SU-DHL-6 (cell line): ENCODE measurements at regions not wholly inside any gene's neighbourhood (a gene's known extent, or its start where the extent isn't known, plus 50 kb on each side); places are given as distances from the start of the nearest gene placed in this dataset.

Source experiments
- EZH2phosphoT487 ChIP-seq: fragments of 200-600 bp; sonication (generic), shearing (Covaris generic); conservative IDR thresholded peaks from 2 replicates; pipeline ENCODE4 v1.6.1; 2018; ENCODE audit warnings: mild to moderate bottlenecking, antibody characterized with exemption, low read length, moderate library complexity, mixed read lengths
- TF ChIP-seq, protein P1 (sequence below): fragments of 200-600 bp; sonication (generic); IDR thresholded peaks from one replicate; pipeline ENCODE4 v1.5.1; 2017; ENCODE audit warnings: antibody characterized with exemption, mild to moderate bottlenecking, low read length, moderate library complexity; ENCODE audit not compliant: insufficient read depth, poor library complexity, severe bottlenecking

DNA sequence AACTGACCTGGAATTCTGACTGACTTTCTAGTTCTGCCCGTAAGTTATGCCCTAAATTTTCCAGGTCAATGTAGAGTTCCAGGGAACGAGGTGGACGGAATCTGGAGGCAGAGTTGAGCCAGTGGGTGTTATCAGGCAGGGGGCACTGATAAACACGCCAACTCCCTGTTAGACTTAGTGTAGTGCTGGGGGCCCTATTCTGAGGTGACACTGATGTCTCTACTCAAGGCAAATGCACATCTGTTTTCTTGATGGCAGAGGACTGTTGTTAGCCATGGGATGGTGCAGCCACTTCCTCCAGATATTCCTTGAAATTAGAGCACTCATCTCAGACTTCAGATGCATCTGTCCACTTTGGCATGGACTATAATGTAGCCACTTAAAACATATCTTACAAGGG is 83.5 kb downstream of the C9orf152 start:
- TF ChIP-seq, protein P1, sequence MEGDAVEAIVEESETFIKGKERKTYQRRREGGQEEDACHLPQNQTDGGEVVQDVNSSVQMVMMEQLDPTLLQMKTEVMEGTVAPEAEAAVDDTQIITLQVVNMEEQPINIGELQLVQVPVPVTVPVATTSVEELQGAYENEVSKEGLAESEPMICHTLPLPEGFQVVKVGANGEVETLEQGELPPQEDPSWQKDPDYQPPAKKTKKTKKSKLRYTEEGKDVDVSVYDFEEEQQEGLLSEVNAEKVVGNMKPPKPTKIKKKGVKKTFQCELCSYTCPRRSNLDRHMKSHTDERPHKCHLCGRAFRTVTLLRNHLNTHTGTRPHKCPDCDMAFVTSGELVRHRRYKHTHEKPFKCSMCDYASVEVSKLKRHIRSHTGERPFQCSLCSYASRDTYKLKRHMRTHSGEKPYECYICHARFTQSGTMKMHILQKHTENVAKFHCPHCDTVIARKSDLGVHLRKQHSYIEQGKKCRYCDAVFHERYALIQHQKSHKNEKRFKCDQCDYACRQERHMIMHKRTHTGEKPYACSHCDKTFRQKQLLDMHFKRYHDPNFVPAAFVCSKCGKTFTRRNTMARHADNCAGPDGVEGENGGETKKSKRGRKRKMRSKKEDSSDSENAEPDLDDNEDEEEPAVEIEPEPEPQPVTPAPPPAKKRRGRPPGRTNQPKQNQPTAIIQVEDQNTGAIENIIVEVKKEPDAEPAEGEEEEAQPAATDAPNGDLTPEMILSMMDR: no peak
- no peak for TF ChIP-seq EZH2phosphoT487
